ENCODE measurements at regions not wholly inside any gene's neighbourhood (a gene's known extent, or its start where the extent isn't known, plus 50 kb on each side); places are given as distances from the start of the nearest gene placed in this dataset.

DNA sequence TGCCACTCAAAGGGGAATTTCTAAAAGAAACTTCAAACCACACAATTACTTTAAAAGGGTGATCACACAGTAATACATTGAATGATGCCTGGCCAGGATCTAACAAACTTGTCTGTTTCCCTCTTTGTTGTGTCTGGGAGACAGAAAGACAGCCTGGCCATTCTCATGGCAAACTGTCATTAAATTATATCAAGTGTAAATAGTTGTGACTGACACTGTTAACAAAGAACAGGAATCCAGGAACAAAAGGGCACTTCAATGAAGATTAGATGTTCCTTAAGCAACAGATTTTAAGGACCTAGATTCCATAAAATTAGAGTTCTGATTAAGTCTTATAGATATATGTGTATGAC lies 383.6 kb downstream of the KCNJ2 start:
- no peak for TF ChIP-seq POLR2A (IDR thresholded peaks at IDR 0.05; ENCODE audit: low read depth, low read length)
- TF ChIP-seq SPI1 (IDR thresholded peaks at IDR 0.05; ENCODE audit: low read depth, low read length) = no peak
- TF ChIP-seq POLR2AphosphoS5 (IDR thresholded peaks at IDR 0.05; ENCODE audit: low read depth, low read length) = no peak
- TF ChIP-seq POU2F2 (IDR thresholded peaks at IDR 0.05; ENCODE audit: low read depth, low read length) = no peak
- TF ChIP-seq TAF1 (IDR thresholded peaks at IDR 0.05; ENCODE audit: low read depth, low read length) = no peak
- no peak for TF ChIP-seq PAX5 (IDR thresholded peaks at IDR 0.05; ENCODE audit: insufficient read depth, low read length, severe bottlenecking)
